DOHH2 (cell line): ENCODE measurements at regions not wholly inside any gene's neighbourhood (a gene's known extent, or its start where the extent isn't known, plus 50 kb on each side); places are given as distances from the start of the nearest gene placed in this dataset.
"Not testable (repeated sequence)": the region's sequence is repeated elsewhere in the genome, so short reads cannot be mapped to it uniquely, and the experiment has no call there.

Source experiments
- CTCF ChIP-seq: fragments of 200-600 bp; sonication (generic); IDR thresholded peaks from one replicate; pipeline ENCODE4 v1.5.1; 2014; ENCODE audit warnings: antibody characterized with exemption, mild to moderate bottlenecking, low read depth, low read length; ENCODE audit not compliant: poor library complexity, severe bottlenecking
- EZH2phosphoT487 ChIP-seq: fragments of 200-600 bp; sonication (generic); IDR thresholded peaks from 2 replicates; pipeline ENCODE4 v1.6.1; 2017; ENCODE audit warnings: borderline replicate concordance, mild to moderate bottlenecking, antibody characterized with exemption, low read length, moderate library complexity, mixed read lengths

- not testable (repeated sequence) for TF ChIP-seq CTCF, EZH2phosphoT487
Observed at GRCh38 chr2:16388199-16388830, 277.3 kb downstream of the CYRIA start.
